SK-N-MC (cell line): ENCODE measurements at regions not wholly inside any gene's neighbourhood (a gene's known extent, or its start where the extent isn't known, plus 50 kb on each side); places are given as distances from the start of the nearest gene placed in this dataset.

Source experiments
- EZH2 ChIP-seq: fragments of 200-600 bp; sonication (generic); IDR thresholded peaks from one replicate; pipeline ENCODE4 v1.6.1; 2017; ENCODE audit warnings: antibody characterized with exemption
- POLR2AphosphoS5 ChIP-seq: IDR thresholded peaks from 2 replicates; pipeline ENCODE4 v1.6.1; 2012; ENCODE audit warnings: mild to moderate bottlenecking, low read depth, low read length, borderline replicate concordance

- TF ChIP-seq EZH2 (no peak), POLR2AphosphoS5 (no peak)
These were observed 66.3 kb downstream of the NCOR2 start for GRCh38 chr12:124501112-124501561.
